BJ (cell line): ENCODE measurements at regions not wholly inside any gene's neighbourhood (a gene's known extent, or its start where the extent isn't known, plus 50 kb on each side); places are given as distances from the start of the nearest gene placed in this dataset.

Experiments used
- CTCF ChIA-PET: fragments of 350-600 bp; formaldehyde crosslinking; extraction: SDS; loops from one replicate; lab custom pipeline; 2021; ENCODE audit warnings: antibody characterized with exemption, inconsistent platforms; lab: Yijun Ruan, JAX
- POLR2A ChIA-PET: fragments of 300-600 bp; sonication (Branson Sonifier 250); formaldehyde crosslinking; extraction: SDS; loops from one replicate; lab custom pipeline; 2021; ENCODE audit warnings: antibody characterized with exemption; lab: Charles Lee
- DNase-seq: peaks from one replicate; pipeline ENCODE4 v3.0.0-alpha.2; 2011; ENCODE audit warnings: low read depth
- H3K27me3 ChIP-seq: 2 replicates; pipeline ENCODE4 v1.6.0; 2011; ENCODE audit warnings: low read length; ENCODE audit not compliant: control insufficient read depth, insufficient read depth
- H3K36me3 ChIP-seq: 2 replicates; pipeline ENCODE4 v1.5.1; 2011; ENCODE audit warnings: low read length; ENCODE audit not compliant: control insufficient read depth, insufficient read depth
- H3K4me3 ChIP-seq: 2 replicates; pipeline ENCODE4 v1.5.1; 2011; ENCODE audit warnings: low read depth, mild to moderate bottlenecking, control low read depth, low read length
- TF ChIP-seq, protein P1 (sequence below): IDR thresholded peaks from 2 replicates; pipeline ENCODE4 v1.5.1; 2011; ENCODE audit warnings: low read depth, mild to moderate bottlenecking, control low read depth, inconsistent platforms, low read length, moderate library complexity; ENCODE audit not compliant: insufficient read depth

DNA sequence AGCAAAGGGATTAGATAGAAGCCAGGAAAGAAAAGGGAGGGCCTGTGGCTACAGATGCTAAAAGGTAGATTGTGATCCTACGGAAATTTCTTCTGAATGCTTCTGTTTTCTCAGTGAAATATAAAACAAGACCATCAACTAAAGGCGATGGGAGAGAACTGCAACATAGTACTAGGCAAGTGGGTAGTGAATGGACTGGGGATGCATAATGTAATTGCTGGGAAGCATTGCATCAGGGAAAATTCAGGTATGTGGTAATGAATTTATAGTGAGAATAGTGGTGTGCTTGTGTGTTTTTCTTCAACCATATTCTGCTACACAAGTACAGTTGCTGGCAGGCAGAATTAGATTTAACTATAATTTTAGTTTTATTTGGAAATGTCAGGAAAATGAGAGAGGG, 156.6 kb downstream of the OPN5 start:
- POLR2A ChIA-PET, result no interaction called here
- TF ChIP-seq, protein P1, sequence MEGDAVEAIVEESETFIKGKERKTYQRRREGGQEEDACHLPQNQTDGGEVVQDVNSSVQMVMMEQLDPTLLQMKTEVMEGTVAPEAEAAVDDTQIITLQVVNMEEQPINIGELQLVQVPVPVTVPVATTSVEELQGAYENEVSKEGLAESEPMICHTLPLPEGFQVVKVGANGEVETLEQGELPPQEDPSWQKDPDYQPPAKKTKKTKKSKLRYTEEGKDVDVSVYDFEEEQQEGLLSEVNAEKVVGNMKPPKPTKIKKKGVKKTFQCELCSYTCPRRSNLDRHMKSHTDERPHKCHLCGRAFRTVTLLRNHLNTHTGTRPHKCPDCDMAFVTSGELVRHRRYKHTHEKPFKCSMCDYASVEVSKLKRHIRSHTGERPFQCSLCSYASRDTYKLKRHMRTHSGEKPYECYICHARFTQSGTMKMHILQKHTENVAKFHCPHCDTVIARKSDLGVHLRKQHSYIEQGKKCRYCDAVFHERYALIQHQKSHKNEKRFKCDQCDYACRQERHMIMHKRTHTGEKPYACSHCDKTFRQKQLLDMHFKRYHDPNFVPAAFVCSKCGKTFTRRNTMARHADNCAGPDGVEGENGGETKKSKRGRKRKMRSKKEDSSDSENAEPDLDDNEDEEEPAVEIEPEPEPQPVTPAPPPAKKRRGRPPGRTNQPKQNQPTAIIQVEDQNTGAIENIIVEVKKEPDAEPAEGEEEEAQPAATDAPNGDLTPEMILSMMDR, result no peak
- DNase-seq, result no peak
- no peak overlapping the region for H3K4me3 ChIP-seq
- H3K36me3 ChIP-seq, result no peaks in the 10 kb centered on the region
- no peaks in the 10 kb centered on the region for H3K27me3 ChIP-seq
- CTCF ChIA-PET, result no interaction called here

DNA sequence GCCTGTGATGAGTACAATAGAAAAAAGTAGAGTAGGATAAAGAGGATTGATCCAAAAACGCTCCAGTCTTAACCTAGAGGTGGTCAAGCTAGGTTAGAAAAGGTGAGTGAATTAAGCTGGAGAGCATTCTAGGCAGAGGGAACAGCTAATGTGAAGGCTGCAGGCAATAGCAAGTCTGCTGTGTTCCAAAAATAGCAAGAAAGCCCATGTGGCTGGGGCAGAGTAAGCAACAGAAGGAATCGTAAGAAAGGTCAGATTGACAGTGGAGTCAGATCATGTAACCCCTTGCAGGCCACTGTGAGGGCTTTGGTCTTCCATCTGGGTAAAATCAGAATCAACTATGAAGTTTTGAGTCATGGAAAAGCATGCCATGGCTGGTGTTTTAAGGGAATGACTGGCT, 155.0 kb downstream of the OPN5 start:
- Histone ChIP-seq H3K4me3 (no peak overlapping the region), H3K27me3 (no peaks in the 10 kb centered on the region), H3K36me3 (no peaks in the 10 kb centered on the region)
- TF ChIP-seq, protein P1, result no peak
- CTCF ChIA-PET, result no interaction called here
- no peak for DNase-seq
- POLR2A ChIA-PET, result no interaction called here

GRCh38 chr6:47934023-47934422, 152.2 kb downstream of the OPN5 start:
- ChIA-PET POLR2A (interaction anchor here (0.6 kb wide), 1 partner anchor 129 kb away, joined by 3 read pairs; no protein-coding TSS in a partner anchor), CTCF (no interaction called here)
- Histone ChIP-seq H3K36me3 (no peaks in the 10 kb centered on the region), H3K27me3 (no peaks in the 10 kb centered on the region), H3K4me3 (no peak overlapping the region)
- no peak for DNase-seq
- TF ChIP-seq, protein P1, result no peak

DNA sequence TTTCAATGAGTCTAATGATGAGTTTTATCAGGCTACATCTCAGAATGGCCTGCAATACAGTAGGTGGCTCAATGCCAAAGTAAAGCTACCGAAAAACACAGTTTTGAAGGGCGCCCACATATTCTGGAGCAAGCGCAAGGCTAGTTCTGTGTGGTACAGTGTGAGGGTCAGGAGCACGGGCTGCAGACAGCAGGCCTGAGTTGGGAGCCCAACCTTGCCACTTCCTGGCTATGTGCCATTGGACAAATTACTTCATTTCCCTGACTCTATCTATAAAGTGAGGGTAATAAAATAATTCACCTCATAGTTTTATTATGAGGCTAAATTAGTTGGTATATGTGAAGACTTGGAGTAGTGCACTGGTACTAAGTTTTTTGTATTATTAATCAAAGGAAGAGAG, 150.7 kb downstream of the OPN5 start:
- ChIA-PET CTCF (no interaction called here), POLR2A (no interaction called here)
- DNase-seq, result no peak
- Histone ChIP-seq H3K4me3 (no peak overlapping the region), H3K27me3 (no peaks in the 10 kb centered on the region), H3K36me3 (no peaks in the 10 kb centered on the region)
- TF ChIP-seq, protein P1, result no peak

DNA sequence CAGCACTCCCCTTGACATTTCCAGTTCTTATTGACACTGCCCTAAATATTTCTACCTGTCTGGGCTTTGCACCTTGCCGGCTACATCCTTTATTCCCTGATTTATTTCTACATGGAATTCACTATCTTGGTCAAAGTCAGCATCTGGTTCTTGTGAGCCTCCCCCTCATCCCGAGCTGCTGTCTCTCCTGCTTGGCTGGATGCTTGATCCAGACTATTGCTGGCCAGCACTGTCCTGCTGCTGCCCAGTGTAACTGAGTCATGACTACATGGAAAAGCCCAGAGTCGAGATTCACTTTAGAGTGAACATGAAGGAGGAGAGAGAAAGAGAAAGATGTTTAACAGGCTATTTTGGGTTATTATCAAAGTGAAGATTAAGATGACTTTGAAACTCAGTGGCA, 142.2 kb downstream of the OPN5 start:
- TF ChIP-seq, protein P1, result no peak
- CTCF ChIA-PET, result no interaction called here
- H3K27me3 ChIP-seq, result no peaks in the 10 kb centered on the region
- DNase-seq, result no peak
- POLR2A ChIA-PET, result no interaction called here
- H3K36me3 ChIP-seq, result no peaks in the 10 kb centered on the region
- H3K4me3 ChIP-seq, result no peak overlapping the region
